Glutamatergic neuron (in vitro differentiated cells): ENCODE measurements at regions not wholly inside any gene's neighbourhood (a gene's known extent, or its start where the extent isn't known, plus 50 kb on each side); places are given as distances from the start of the nearest gene placed in this dataset.

ENCODE experiments used
- DNase-seq: peaks from one replicate; pipeline ENCODE4 v3.0.0; 2022
- H3K27ac Mint-ChIP-seq: one replicate; pipeline ENCODE4 v1.8.0; 2020; ENCODE audit warnings: mild to moderate bottlenecking, mixed read lengths, inconsistent platforms; ENCODE audit not compliant: unreplicated experiment
- H3K27me3 Mint-ChIP-seq: one replicate; pipeline ENCODE4 v1.8.0; 2020; ENCODE audit warnings: mild to moderate bottlenecking, moderate library complexity, mixed read lengths, inconsistent platforms; ENCODE audit not compliant: unreplicated experiment
- H3K36me3 Mint-ChIP-seq: one replicate; pipeline ENCODE4 v1.8.0; 2020; ENCODE audit warnings: mild to moderate bottlenecking, mixed read lengths, inconsistent platforms; ENCODE audit not compliant: unreplicated experiment
- H3K4me1 Mint-ChIP-seq: one replicate; pipeline ENCODE4 v1.8.0; 2020; ENCODE audit warnings: mild to moderate bottlenecking, low read depth, mixed read lengths, inconsistent platforms; ENCODE audit not compliant: unreplicated experiment
- H3K4me3 Mint-ChIP-seq: one replicate; pipeline ENCODE4 v1.8.0; 2020; ENCODE audit warnings: mild to moderate bottlenecking, mixed read lengths, inconsistent platforms; ENCODE audit not compliant: unreplicated experiment
- H3K9me3 Mint-ChIP-seq: one replicate; pipeline ENCODE4 v1.8.0; 2020; ENCODE audit warnings: mild to moderate bottlenecking, moderate library complexity, mixed read lengths, inconsistent platforms; ENCODE audit not compliant: unreplicated experiment
- CTCF ChIP-seq: fragments of 200-600 bp; sonication (generic); IDR thresholded peaks from one replicate; pipeline ENCODE4 v1.5.0; 2021; ENCODE audit not compliant: partially characterized antibody, unreplicated experiment

- no peaks in the 10 kb centered on the region for H3K36me3 Mint-ChIP-seq
- H3K27me3 Mint-ChIP-seq = peaks cover 2% of the 10 kb centered on the region
- no peak overlapping the region for H3K4me3 Mint-ChIP-seq
- peaks cover 9% of the 10 kb centered on the region for H3K9me3 Mint-ChIP-seq
- H3K27ac Mint-ChIP-seq = no peak overlapping the region
- DNase-seq = no peak
- peaks cover 7% of the 10 kb centered on the region for H3K4me1 Mint-ChIP-seq
- TF ChIP-seq CTCF = no peak
Measured at GRCh38 chr1:38740487-38740886, 119.1 kb downstream of the RRAGC start.

GRCh38 chr1:38738207-38738606, 121.4 kb downstream of the RRAGC start:
- Mint-ChIP-seq H3K27ac (no peak overlapping the region), H3K36me3 (no peaks in the 10 kb centered on the region), H3K4me1 (peaks cover 7% of the 10 kb centered on the region), H3K4me3 (no peak overlapping the region), H3K9me3 (peaks cover 7% of the 10 kb centered on the region), H3K27me3 (peaks cover 2% of the 10 kb centered on the region)
- TF ChIP-seq CTCF = no peak
- no peak for DNase-seq

- Mint-ChIP-seq H3K4me1 (peaks cover 7% of the 10 kb centered on the region), H3K9me3 (peaks cover 3% of the 10 kb centered on the region), H3K4me3 (no peak overlapping the region), H3K36me3 (no peaks in the 10 kb centered on the region), H3K27me3 (peaks cover 2% of the 10 kb centered on the region), H3K27ac (no peak overlapping the region)
- DNase-seq = no peak
- no peak for TF ChIP-seq CTCF
Measured at GRCh38 chr1:38736399-38736798, 123.2 kb downstream of the RRAGC start.

GRCh38 chr1:38735651-38736161, 123.9 kb downstream of the RRAGC start:
- no peak for TF ChIP-seq CTCF
- DNase-seq = no peak
- Mint-ChIP-seq H3K9me3 (peaks cover 3% of the 10 kb centered on the region), H3K36me3 (no peaks in the 10 kb centered on the region), H3K4me3 (no peak overlapping the region), H3K4me1 (peaks cover 4% of the 10 kb centered on the region), H3K27me3 (peaks cover 2% of the 10 kb centered on the region), H3K27ac (no peak overlapping the region)

- no peaks in the 10 kb centered on the region for H3K9me3 Mint-ChIP-seq
- no peaks in the 10 kb centered on the region for H3K4me1 Mint-ChIP-seq
- no peak overlapping the region for H3K4me3 Mint-ChIP-seq
- no peaks in the 10 kb centered on the region for H3K27me3 Mint-ChIP-seq
- DNase-seq = no peak
- H3K36me3 Mint-ChIP-seq = no peaks in the 10 kb centered on the region
- no peak for TF ChIP-seq CTCF
- no peak overlapping the region for H3K27ac Mint-ChIP-seq
Measured at GRCh38 chr1:38733761-38734160, 125.8 kb downstream of the RRAGC start.
